Ovary (tissue), 3 donors: ENCODE measurements at regions not wholly inside any gene's neighbourhood (a gene's known extent, or its start where the extent isn't known, plus 50 kb on each side); places are given as distances from the start of the nearest gene placed in this dataset.

Experiments
- POLR2A ChIP-seq: fragments of 450-650 bp; IDR thresholded peaks from one replicate; pipeline ENCODE4 v1.6.1; 2017; ENCODE audit warnings: antibody characterized with exemption, mild to moderate bottlenecking, moderate library complexity
- TF ChIP-seq, protein P1 (sequence below), 3 donors: fragments of 450-650 bp in 2 of 3; fragments of 200-600 bp in 1 of 3; IDR thresholded peaks; one replicate each; pipeline versions ENCODE4 v1.5.1 to v1.8.0; 2016 to 2022; ENCODE audit warnings: antibody characterized with exemption in 3 of 3, mild to moderate bottlenecking in 1 of 3
- donor health status: DM: no; HTN: no; CAD: no.

DNA sequence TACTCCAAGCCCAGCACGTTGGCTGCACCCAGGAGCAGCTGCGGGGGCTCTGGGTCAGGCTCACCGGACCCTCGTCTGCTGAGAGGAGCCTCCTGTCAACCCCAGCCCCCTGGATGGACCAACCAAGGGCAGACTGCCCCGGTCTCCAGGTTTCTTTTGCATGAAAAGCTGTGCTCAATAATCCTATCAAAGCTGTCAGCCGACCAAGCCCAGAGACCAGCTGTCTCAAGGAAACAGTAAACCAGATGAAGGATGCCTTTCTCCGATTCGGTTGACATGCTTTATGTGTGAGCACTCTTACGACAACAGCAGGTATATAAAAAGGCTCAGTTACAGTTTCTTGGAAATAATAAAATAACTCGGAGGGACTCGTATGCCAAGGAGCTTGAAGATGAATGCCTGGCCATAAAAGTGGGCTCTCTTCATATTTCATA, 71.6 kb upstream of the BAIAP2L1 start:
- TF ChIP-seq, protein P1, sequence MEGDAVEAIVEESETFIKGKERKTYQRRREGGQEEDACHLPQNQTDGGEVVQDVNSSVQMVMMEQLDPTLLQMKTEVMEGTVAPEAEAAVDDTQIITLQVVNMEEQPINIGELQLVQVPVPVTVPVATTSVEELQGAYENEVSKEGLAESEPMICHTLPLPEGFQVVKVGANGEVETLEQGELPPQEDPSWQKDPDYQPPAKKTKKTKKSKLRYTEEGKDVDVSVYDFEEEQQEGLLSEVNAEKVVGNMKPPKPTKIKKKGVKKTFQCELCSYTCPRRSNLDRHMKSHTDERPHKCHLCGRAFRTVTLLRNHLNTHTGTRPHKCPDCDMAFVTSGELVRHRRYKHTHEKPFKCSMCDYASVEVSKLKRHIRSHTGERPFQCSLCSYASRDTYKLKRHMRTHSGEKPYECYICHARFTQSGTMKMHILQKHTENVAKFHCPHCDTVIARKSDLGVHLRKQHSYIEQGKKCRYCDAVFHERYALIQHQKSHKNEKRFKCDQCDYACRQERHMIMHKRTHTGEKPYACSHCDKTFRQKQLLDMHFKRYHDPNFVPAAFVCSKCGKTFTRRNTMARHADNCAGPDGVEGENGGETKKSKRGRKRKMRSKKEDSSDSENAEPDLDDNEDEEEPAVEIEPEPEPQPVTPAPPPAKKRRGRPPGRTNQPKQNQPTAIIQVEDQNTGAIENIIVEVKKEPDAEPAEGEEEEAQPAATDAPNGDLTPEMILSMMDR (IDR thresholded peaks at IDR 0.05): no peak
- TF ChIP-seq POLR2A: no peak
